Mesenchymal stem cell (in vitro differentiated cells and primary cell): ENCODE measurements at regions not wholly inside any gene's neighbourhood (a gene's known extent, or its start where the extent isn't known, plus 50 kb on each side); places are given as distances from the start of the nearest gene placed in this dataset.

Experiments used
- DNase-seq: peaks from one replicate; pipeline ENCODE4 v3.0.0-alpha.2; 2013
- H2AFZ ChIP-seq: one replicate; pipeline ENCODE4 v1.6.1; 2013; ENCODE audit warnings: low read depth, mild to moderate bottlenecking, control low read depth, inconsistent platforms, low read length, moderate library complexity
- H2AK5ac ChIP-seq: 2 replicates; pipeline ENCODE4 v1.6.1; 2013; ENCODE audit warnings: low read length, moderate library complexity, mild to moderate bottlenecking, inconsistent platforms; ENCODE audit not compliant: severe bottlenecking
- H2BK120ac ChIP-seq: one replicate; pipeline ENCODE4 v1.6.1; 2013; ENCODE audit warnings: low read depth, mild to moderate bottlenecking, inconsistent platforms, low read length, moderate library complexity
- H2BK12ac ChIP-seq, 2 experiments: one replicate each; pipeline ENCODE4 v1.6.1; 2013; ENCODE audit warnings: inconsistent platforms in 2 of 2, low read length in 2 of 2, mild to moderate bottlenecking in 2 of 2, moderate library complexity in 2 of 2, control low read depth in 1 of 2
- H2BK15ac ChIP-seq: one replicate; pipeline ENCODE4 v1.6.1; 2013; ENCODE audit warnings: mild to moderate bottlenecking, low read depth, inconsistent platforms; ENCODE audit not compliant: poor library complexity, severe bottlenecking
- H2BK5ac ChIP-seq: 2 replicates; pipeline ENCODE4 v1.6.1; 2013; ENCODE audit warnings: low read depth, mild to moderate bottlenecking, low read length, control low read depth, inconsistent platforms; ENCODE audit not compliant: poor library complexity, severe bottlenecking
- H3K14ac ChIP-seq, 2 experiments: one replicate each; pipeline ENCODE4 v1.6.1; 2013; ENCODE audit warnings: inconsistent platforms in 2 of 2, low read length in 2 of 2, control low read depth in 1 of 2, mild to moderate bottlenecking in 1 of 2, moderate library complexity in 1 of 2
- H3K18ac ChIP-seq, 2 experiments: one replicate each; pipeline ENCODE4 v1.6.1; 2013; ENCODE audit warnings: inconsistent platforms in 2 of 2, low read length in 2 of 2, control low read depth in 1 of 2, low read depth in 1 of 2, mild to moderate bottlenecking in 1 of 2
- H3K23ac ChIP-seq, 2 experiments: one replicate each; pipeline ENCODE4 v1.6.1; 2013; ENCODE audit warnings: inconsistent platforms in 2 of 2, low read length in 2 of 2, mild to moderate bottlenecking in 2 of 2, moderate library complexity in 2 of 2, control low read depth in 1 of 2
- H3K27ac ChIP-seq: 2 replicates; pipeline ENCODE4 v1.5.1; 2013; ENCODE audit warnings: mild to moderate bottlenecking, moderate library complexity, low read length, control low read depth, inconsistent platforms; ENCODE audit not compliant: poor library complexity, severe bottlenecking
- H3K27me3 ChIP-seq, 2 experiments: 2 replicates each; pipeline versions ENCODE4 v1.6.1 to v1.7.0; 2013; ENCODE audit warnings: low read length in 2 of 2, mild to moderate bottlenecking in 2 of 2, moderate library complexity in 2 of 2, control low read depth in 1 of 2, inconsistent platforms in 1 of 2; ENCODE audit not compliant: control insufficient read depth in 1 of 2, insufficient read depth in 1 of 2
- H3K36me3 ChIP-seq, 2 experiments: 2 replicates each; pipeline versions ENCODE4 v1.6.1 to v1.7.0; 2013; ENCODE audit warnings: low read length in 2 of 2, control low read depth in 1 of 2, inconsistent platforms in 1 of 2, low read depth in 1 of 2, mild to moderate bottlenecking in 1 of 2; ENCODE audit not compliant: insufficient read depth in 2 of 2, control insufficient read depth in 1 of 2
- H3K4ac ChIP-seq, 2 experiments: one replicate each; pipeline ENCODE4 v1.6.1; 2013; ENCODE audit warnings: inconsistent platforms in 2 of 2, low read length in 2 of 2, mild to moderate bottlenecking in 2 of 2, moderate library complexity in 2 of 2, control low read depth in 1 of 2, low read depth in 1 of 2
- H3K4me1 ChIP-seq: 2 replicates; pipeline ENCODE4 v1.6.1; 2013; ENCODE audit warnings: low read depth, low read length, control low read depth; ENCODE audit not compliant: control insufficient read depth, insufficient read depth
- H3K4me2 ChIP-seq: 2 replicates; pipeline ENCODE4 v1.6.1; 2013; ENCODE audit warnings: low read length, mild to moderate bottlenecking, inconsistent platforms; ENCODE audit not compliant: poor library complexity, severe bottlenecking
- H3K4me3 ChIP-seq, 2 experiments: 2 replicates each; pipeline versions ENCODE4 v1.5.1 to v1.7.0; 2013; ENCODE audit warnings: low read length in 2 of 2, mild to moderate bottlenecking in 2 of 2, control low read depth in 1 of 2, low read depth in 1 of 2; ENCODE audit not compliant: insufficient read depth in 1 of 2
- H3K79me1 ChIP-seq: replicated peaks from 2 replicates; pipeline ENCODE4 v1.6.1; 2013; ENCODE audit warnings: mild to moderate bottlenecking, control low read depth, low read length, inconsistent platforms; ENCODE audit not compliant: poor library complexity, severe bottlenecking
- H3K9ac ChIP-seq: 2 replicates; pipeline ENCODE4 v1.7.0; 2013; ENCODE audit warnings: mild to moderate bottlenecking, low read length, moderate library complexity
- H3K9me3 ChIP-seq: 2 replicates; pipeline ENCODE4 v1.7.0; 2013; ENCODE audit warnings: mild to moderate bottlenecking, low read length; ENCODE audit not compliant: control insufficient read depth
- H4K8ac ChIP-seq: one replicate; pipeline ENCODE4 v1.6.1; 2013; ENCODE audit warnings: inconsistent platforms, mild to moderate bottlenecking, low read length, moderate library complexity
- H4K91ac ChIP-seq: one replicate; pipeline ENCODE4 v1.6.1; 2013; ENCODE audit warnings: mild to moderate bottlenecking, low read length, inconsistent platforms
- WGBS: methylation state at CpG from one replicate; pipeline ENCODE4 v1.1.7; 2013; ENCODE audit warnings: mixed read lengths; 5-methylcytosine and 5-hydroxymethylcytosine counted together

GRCh38 chr9:115411516-115411915, 293.6 kb upstream of the TNC start:
- Histone ChIP-seq H3K14ac (no peak overlapping the region), H2BK12ac (no peak overlapping the region), H2BK5ac (no peak overlapping the region), H3K36me3 (no peaks in the 10 kb centered on the region), H3K23ac (no peak overlapping the region), H3K18ac (no peak overlapping the region), H3K27ac (no peak overlapping the region), H3K4ac (no peak overlapping the region), H3K9ac (peak overlapping the region; percentile 56), H2AK5ac (no peak overlapping the region), H4K91ac (no peak overlapping the region), H2AFZ (no peak overlapping the region), H2BK120ac (no peak overlapping the region), H3K4me2 (no peak overlapping the region), H2BK15ac (no peak overlapping the region), H4K8ac (no peak overlapping the region), H3K79me1 (no peaks in the 10 kb centered on the region), H3K4me3 (no peak overlapping the region), H3K4me1 (no peaks in the 10 kb centered on the region), H3K9me3 (no peaks in the 10 kb centered on the region), H3K27me3 (no peaks in the 10 kb centered on the region)
- no peak for DNase-seq
- WGBS = no CpG with 5 or more reads among the region's 1 CpG

GRCh38 chr9:115411993-115412452, 294.1 kb upstream of the TNC start:
- Histone ChIP-seq H4K8ac (no peak overlapping the region), H3K4me1 (no peaks in the 10 kb centered on the region), H3K14ac (no peak overlapping the region), H3K9ac (peak overlapping the region; percentile 56), H3K4me3 (no peak overlapping the region), H3K27me3 (no peaks in the 10 kb centered on the region), H3K23ac (no peak overlapping the region), H2BK120ac (no peak overlapping the region), H2BK12ac (no peak overlapping the region), H4K91ac (no peak overlapping the region), H3K4me2 (no peak overlapping the region), H2AK5ac (no peak overlapping the region), H2AFZ (no peak overlapping the region), H2BK15ac (no peak overlapping the region), H3K27ac (no peak overlapping the region), H3K36me3 (no peaks in the 10 kb centered on the region), H2BK5ac (no peak overlapping the region), H3K18ac (no peak overlapping the region), H3K9me3 (no peaks in the 10 kb centered on the region), H3K79me1 (no peaks in the 10 kb centered on the region), H3K4ac (no peak overlapping the region)
- no peak for DNase-seq
- 58% methylated on average over 2 of the region's 2 CpGs for WGBS

- Histone ChIP-seq H3K4me3 (no peak overlapping the region), H3K79me1 (no peaks in the 10 kb centered on the region), H3K18ac (no peak overlapping the region), H2BK5ac (no peak overlapping the region), H2BK15ac (no peak overlapping the region), H3K27ac (no peak overlapping the region), H3K36me3 (no peaks in the 10 kb centered on the region), H3K27me3 (no peaks in the 10 kb centered on the region), H2AK5ac (no peak overlapping the region), H3K4me1 (no peaks in the 10 kb centered on the region), H3K4me2 (no peak overlapping the region), H3K9me3 (no peaks in the 10 kb centered on the region), H4K8ac (no peak overlapping the region), H3K14ac (no peak overlapping the region), H2BK12ac (no peak overlapping the region), H3K9ac (peak overlapping the region; percentile 56), H3K4ac (no peak overlapping the region), H2BK120ac (no peak overlapping the region), H4K91ac (no peak overlapping the region), H3K23ac (no peak overlapping the region), H2AFZ (no peak overlapping the region)
- DNase-seq = no peak
Observed at GRCh38 chr9:115412656-115413055, 294.7 kb upstream of the TNC start.

- no peak overlapping the region for H2AK5ac ChIP-seq
- no peak overlapping the region for H3K23ac ChIP-seq
- no peak overlapping the region for H2AFZ ChIP-seq
- no peaks in the 10 kb centered on the region for H3K9me3 ChIP-seq
- no peaks in the 10 kb centered on the region for H3K27me3 ChIP-seq
- no peak overlapping the region for H3K4me2 ChIP-seq
- no peak overlapping the region for H2BK15ac ChIP-seq
- no peaks in the 10 kb centered on the region for H3K36me3 ChIP-seq
- H3K9ac ChIP-seq = no peak overlapping the region
- H2BK120ac ChIP-seq = no peak overlapping the region
- no peak overlapping the region for H4K91ac ChIP-seq
- H3K18ac ChIP-seq = no peak overlapping the region
- H2BK5ac ChIP-seq = no peak overlapping the region
- H3K4ac ChIP-seq = no peak overlapping the region
- no peaks in the 10 kb centered on the region for H3K4me1 ChIP-seq
- H3K27ac ChIP-seq = no peak overlapping the region
- DNase-seq = no peak
- H3K79me1 ChIP-seq = no peaks in the 10 kb centered on the region
- no peak overlapping the region for H2BK12ac ChIP-seq
- no peak overlapping the region for H3K14ac ChIP-seq
- no peak overlapping the region for H3K4me3 ChIP-seq
- no peak overlapping the region for H4K8ac ChIP-seq
Observed at GRCh38 chr9:115413304-115413703, 295.3 kb upstream of the TNC start.
